ENCODE measurements at regions not wholly inside any gene's neighbourhood (a gene's known extent, or its start where the extent isn't known, plus 50 kb on each side); places are given as distances from the start of the nearest gene placed in this dataset.
"Not testable (repeated sequence)": the region's sequence is repeated elsewhere in the genome, so short reads cannot be mapped to it uniquely, and the experiment has no call there.

DNA sequence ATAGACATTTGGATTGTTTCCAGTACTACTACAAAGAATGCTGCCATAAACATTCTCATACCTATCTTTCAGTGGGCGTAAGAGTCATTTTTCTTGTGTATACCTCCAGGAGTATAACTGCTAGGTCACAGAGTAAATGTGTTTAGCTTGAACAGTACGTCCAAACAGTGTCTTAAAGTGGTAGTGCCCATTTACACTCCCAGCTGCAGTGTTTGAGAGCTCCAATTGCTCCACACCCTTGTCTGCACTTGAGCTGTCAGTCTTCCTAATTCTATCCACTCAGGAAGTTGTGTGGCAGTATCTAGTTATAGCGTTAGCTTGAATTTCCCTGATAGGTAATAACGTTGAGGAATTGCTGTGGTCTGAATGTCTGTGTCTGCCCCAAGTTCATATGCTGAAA lies 404.7 kb upstream of the PPP2R3A start:
- no peak for DNase-seq

DNA sequence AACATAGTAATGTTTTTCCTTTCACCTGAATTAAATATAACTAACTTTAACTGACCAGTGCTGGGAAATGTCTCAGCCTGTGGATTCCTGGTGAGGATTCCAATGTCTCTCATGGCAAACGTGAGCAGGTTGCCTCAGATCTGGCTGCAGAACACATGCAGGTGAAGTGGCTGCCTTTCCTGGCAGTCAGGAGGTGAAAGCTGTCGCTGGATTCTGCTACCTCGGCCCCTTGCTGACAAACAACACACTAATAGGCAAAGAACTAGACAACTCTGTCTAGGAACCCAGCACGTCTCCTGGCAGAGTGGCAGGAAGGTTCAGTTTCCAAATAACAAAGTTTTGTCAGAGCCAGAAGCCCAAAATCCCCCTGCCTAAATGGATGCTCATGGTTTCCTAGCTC lies 400.8 kb upstream of the PPP2R3A start:
- no peak for DNase-seq

DNA sequence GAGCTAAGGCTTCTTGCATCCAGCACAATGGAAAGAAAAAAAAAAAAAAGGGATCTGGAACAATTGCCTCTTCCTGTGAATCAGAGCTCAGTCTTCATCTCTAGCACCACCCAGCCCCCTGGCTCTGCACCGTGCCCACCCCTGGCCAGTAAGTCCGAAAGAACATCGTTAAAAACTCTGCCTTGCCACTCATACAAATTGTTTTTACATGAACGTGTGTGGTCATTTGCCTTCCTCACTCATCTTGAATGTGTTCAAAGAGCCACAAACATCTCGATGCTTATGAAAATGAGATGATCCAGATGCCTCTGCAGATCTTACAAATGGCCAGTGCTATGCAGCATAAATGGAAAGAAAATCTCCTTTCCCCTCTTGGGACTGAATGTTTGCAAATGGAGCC lies 400.0 kb upstream of the PPP2R3A start:
- no peak for DNase-seq

DNA sequence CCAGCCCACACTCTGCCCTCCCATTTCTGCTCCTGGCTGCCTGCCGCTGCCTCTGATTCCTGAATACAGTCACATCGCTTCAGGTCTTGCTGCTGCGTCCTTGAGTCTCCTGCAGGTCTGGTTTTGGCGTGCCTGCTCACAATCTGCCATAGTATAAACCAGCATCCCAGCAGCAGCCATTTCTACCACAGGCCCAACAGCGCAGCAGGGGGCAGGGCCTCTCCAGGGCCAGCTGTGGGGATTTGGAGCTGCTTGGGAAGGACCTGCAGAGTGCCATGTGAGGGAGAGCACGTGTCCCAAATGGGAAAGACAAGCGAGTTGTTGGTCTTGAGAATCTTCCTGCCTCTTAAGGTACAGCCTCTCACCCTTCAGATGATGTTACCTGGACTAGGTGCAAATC lies 398.3 kb upstream of the PPP2R3A start:
- DNase-seq = no peak

DNA sequence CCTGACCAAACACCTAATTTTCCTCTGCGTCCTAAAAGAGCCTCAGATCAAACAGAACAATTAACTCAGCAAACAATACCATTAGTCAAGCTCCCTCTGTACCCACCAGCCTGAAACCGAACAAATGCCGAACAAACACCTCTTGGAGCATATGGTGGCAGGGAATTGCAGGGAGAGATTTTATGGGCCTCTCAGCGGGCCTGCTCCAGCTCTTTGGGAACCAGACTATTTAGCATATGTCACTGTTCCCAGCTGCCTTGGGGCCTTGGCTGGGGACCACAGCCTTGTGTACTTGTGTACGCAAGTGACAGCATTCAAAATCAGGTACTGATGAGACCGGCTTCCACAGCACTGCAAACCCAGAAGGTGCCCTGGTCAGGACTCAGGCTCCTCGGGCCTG lies 388.8 kb upstream of the PPP2R3A start:
- no peak for DNase-seq

DNA sequence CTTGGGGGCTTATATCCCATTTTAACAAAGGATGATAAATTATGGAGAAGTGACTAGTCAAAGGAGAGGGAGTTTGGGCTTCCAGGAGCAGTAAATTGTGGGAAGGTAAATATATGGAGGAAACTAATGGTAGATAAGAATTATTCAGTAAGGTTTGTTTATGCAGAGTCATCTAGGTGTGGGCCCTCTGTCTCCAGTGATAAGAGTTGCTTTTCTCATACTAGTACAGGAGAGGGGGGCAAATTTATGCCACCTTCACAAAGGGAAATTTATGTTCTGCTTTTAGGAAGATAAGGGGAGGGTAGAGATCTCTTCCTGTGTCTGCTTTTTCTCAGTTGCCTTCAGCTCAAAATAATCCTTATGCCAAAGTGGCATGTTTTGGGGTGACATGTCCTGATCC lies 383.7 kb upstream of the PPP2R3A start:
- DNase-seq = no peak

DNA sequence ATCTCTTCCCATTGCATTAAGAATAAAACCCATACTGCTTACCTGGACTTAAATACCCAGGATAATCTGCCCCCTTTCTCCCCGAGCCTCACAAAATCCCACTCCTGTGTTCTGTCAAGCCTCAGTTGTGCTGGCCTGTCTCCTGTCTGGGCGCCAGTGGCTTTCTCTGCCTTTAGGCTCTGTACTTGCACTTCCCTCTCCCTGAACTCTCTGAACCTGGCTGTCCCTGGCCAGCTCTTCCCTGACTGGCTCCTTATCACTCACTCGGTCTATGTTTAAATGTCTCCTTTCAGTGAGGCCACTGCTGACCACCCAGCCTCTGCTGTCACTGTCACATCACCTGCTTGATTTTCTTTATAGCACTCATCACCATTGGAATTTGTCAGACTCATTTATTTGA lies 382.7 kb upstream of the PPP2R3A start:
- no peak for DNase-seq

DNA sequence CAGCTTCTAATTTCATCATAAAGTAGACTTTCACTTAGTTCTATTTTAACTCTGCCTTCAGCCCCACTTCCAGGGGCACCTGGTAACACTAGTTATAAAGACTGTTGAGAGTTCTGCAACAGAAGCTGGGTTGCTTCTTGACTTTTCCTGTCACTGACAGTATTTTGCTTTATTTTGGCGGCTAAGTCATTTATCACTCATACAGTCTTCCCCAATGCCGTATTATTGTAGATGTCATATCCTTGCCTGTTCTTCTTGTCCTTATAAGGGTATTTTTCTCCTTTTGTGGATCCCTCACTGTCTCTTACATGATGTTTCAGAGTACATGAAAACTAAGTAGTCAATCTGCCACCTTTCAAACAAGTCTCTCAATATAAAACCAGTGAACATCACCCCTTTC lies 369.0 kb upstream of the PPP2R3A start:
- no peak for DNase-seq

DNA sequence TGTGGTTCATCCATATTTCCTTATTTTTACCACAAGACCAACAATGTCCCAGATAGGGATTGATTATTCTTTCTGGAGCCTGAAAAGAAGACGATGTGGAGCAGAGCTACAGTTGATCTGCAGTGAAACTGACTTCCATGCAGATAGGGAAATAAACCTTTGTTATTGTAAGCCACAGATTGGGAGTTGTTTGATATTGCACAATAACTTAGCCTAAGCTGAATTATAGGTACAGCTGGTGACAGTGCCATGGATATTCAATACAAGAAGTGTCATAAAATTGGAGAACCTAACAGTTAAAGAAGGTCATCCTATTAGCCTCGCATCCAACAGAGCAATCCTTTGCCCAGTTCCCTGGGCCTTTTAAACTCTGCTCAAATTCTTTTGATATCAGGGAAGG lies 367.7 kb upstream of the PPP2R3A start:
- no peak for DNase-seq

DNA sequence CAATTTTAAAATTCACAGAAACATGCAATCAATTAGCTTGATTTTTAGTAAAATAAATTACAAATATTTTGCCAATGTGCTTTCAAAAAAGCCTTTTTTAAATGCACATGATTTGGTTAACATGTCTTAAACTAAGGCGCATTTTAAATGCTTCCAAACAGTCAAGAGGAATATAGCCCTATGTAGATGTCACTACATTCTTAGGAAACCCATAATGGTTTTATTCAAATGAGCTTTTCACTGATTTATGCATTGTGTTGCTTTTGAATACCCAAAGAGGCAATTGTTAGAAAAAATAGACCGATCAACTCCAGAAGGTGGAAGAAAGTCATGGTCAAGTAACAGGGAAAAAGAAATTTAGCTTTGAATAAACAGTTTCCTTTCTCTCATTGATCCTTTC lies 366.9 kb upstream of the PPP2R3A start:
- DNase-seq = no peak

DNA sequence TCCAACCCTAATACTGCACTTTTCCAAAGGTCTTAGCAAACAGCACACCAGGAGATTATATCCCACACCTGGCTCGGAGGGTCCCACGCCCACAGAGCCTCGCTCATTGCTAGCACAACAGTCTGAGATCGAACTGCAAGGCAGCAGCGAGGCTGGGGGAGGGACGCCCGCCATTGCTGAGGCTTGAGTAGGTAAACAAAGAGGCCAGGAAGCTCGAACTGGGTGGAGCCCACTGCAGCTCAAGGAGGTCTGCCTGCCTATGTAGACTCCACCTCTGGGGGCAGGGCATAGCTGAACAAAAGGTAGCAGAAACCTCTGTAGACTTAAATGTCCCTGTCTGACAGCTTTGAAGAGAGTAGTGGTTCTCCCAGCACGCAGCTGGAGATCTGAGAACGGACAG lies 361.0 kb upstream of the PPP2R3A start:
- DNase-seq = not testable (repeated sequence)

DNA sequence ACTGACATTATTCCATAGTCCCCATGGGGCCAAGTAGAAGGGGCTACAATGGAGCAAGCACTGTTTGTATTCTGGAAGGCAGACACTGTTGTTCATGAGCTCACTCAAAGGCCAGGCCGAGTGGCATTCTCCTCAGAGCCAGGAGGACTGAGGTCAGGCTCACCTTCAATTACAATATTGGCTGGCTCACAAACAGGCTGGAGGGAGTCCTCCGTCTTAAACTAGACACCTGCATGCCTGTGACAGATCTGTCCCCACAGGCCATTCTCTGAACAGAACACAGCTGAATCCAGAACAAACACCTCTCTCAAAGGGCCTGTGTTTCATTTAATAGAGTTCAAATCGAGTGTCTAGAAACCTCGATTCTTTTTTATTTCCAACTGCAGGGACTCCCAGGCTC lies 347.4 kb upstream of the PPP2R3A start:
- no peak for DNase-seq

DNA sequence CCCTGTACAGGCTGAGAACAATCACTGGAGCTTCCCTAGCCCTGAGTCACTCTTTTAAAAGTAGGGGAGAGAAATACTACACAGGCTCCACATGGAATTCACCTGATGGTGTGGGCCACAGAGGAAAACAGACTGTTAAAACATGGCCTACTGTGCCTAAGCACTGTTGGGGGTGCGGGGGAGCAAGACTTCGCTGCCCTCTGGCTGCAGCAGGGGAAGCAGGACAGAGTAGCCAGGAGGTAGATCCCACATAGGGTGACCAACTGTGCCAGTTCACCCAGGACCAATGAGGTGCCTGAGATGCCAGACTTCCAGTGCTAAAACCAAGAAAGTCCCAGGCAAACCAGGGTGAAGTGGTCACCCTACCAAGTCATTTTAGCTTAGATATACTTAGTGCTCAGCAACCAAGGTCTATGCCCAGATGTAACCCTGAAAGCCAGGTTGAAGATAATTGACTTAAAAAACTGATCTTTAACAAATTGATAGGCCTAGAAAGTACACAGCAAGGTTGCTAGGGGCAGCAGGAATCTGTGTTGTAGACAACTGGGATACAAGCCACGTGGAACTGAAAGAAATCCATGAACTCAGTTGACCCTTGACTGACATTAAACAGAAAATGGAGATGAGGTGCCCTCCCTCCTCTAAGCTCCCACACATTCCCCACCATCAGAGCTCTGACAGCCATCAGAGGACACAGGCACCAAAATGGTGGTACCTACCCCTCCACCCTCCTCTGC lies 344.2 kb upstream of the PPP2R3A start:
- DNase-seq = no peak

DNA sequence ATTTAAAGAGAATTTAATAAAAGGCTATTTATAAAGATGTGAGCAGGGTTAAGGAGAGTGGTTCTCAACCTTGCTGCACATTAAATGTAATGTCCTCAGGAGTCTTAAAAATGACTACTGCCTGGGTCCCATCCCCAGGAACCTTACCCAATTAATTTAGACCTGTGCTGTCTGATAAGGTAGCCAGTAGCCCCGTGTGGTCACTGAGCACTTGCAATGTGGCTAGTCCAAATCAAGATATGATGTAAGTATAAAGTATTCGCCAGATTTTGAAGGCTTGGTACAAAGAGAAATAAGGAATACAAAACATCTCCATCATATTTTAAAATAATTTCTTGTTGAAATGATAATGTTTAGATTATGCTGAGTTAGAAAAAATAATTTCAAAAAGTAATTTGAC lies 343.3 kb upstream of the PPP2R3A start:
- DNase-seq = no peak

DNA sequence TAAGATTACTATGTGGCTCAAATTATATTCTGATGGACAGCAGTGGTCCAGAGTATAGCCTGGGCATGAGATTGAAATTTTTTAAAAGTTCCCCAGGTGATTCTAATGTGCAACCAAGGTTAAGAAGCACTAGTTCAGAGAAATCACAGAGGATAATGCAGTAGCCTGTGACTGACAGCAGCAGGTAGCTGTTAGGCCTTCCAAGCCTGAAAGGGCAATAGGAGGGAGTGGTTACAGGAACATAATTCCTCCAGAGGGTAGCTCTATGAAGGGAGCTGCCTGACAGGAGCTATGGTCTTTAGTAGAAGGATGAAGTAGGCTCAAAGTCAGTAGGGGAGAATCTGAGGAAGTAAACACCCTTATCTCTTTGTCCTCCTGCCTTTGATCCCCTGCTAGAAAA lies 342.9 kb upstream of the PPP2R3A start:
- DNase-seq = no peak

DNA sequence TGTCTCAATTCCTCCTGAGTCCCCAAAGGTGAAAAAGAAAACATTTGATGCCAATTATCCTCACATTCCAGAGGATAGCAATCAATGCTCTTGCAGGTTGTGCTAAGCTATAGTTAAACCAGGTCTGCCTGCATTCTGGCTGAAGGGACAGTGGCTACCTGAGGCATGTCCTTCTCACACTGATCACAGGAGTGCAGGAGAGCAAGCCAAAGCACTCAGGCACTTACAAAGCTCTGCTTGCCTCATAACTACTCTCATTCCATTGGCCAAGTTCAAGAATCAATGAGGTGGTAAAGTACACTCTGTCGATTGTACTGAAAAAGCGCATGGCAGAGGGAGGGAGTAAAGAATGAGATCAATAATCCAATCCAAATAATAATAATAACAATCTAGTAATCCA lies 342.0 kb upstream of the PPP2R3A start:
- no peak for DNase-seq

DNA sequence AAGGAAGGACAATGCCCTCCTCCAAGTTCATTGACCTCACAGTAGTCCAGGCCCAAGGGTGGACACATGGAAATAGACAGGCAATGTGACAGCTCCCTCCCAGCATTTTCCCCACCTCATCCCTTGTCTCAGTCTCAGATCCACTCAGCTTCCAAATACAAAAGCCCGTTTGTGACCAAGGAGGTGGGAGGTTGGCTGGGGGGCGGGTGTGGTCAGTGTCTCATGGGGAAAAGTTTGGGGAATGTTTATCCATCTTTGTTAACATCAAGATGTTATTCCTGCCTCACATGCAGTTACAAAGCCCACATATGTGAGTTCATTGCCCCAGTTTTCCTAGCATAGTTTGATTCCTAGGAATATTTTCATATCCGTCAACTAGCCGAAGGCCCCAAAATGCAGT lies 338.5 kb upstream of the PPP2R3A start:
- DNase-seq = no peak

DNA sequence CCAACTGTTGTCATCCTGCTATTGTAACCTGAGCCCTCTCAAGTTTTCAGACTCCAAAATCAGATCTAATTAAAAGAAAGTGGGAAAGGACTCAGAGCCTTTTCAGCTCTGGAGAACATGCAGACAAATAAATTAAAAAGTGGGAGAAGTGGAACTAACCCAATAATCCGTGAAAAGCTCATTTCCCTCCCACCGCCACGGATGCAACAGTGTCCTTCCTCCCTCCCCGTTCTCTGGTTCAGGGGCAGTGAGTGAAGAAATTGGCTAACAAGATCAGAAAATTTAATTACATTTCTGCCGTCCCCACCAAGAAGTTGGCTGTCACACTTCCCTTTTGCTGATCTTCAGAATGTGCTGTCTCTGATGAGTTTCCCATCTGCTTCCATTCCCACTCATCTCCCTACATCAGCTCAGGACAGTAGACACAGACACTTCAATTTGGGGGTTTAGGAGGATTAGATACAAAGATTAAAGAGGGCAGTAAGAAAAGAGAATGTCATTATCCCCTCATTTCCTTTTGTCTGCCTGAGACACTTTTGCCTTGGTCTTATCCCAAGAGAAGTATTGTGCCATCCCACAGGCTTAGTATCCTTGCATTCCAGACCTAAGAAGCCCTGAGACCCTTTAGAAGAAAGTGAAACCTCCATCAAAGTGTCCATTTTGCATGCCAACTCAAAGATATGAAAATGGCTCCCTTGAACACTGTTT lies 335.7 kb upstream of the PPP2R3A start:
- no peak for DNase-seq

DNA sequence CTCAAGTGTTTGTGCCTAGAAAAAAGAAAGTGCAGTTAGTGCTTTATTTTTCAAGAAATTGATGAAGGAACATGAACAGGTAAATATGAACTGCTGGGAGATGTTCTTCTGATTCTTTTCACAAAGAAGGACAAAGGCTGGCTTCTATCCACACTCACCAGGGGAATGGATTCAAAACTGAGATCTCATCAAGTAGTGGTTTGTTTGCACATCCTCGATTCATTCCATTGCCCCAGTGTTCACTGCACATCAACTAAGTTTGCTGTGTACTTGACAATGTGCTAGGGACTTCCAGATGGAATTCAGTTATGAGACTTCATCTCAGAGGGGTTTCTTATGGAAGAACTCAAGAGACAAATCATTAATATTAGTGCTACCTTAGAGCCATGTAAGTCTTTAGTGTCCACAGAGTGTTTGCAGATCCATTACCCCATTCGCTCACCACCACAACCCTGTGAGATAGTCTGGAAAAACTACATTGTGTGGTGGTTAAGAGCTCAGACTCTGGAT lies 332.9 kb upstream of the PPP2R3A start:
- DNase-seq = no peak

DNA sequence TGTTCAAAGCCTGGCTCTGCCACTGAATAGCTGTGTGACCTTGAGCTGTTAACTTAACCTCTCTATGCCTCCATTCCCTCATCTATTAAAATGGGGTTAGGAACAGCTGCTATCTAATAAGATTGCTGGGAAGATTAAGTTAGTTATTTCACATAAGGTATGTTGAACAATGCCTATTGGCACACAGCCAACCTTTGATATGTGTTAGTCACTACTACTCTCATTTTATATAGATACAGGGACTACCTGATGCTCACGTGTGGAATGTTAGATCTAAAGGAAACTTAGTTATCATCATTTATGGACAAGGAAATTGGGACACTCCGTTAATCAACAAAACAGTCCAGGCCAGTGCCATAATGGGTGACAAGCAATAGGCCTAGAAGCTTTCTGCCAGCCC lies 332.4 kb upstream of the PPP2R3A start:
- DNase-seq = no peak

DNA sequence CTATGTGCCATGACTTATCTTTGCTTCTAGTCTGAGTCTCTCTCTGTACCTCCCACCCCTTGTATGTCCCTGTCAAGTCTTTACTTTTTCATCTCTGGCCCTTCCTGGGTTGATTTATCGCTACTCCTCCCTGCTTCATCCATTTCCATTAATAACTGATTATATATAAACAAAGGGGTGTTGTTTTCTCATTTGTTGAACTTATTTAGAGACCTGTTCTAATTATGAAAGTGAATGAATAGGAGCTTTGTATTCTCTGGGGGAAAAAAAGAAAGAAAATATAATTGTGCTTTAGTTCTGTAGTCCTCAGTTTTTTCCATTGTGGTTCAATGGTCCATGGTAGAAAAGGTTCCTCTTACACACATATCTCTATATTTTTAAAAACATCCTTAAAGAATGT lies 328.9 kb upstream of the PPP2R3A start:
- no peak for DNase-seq

DNA sequence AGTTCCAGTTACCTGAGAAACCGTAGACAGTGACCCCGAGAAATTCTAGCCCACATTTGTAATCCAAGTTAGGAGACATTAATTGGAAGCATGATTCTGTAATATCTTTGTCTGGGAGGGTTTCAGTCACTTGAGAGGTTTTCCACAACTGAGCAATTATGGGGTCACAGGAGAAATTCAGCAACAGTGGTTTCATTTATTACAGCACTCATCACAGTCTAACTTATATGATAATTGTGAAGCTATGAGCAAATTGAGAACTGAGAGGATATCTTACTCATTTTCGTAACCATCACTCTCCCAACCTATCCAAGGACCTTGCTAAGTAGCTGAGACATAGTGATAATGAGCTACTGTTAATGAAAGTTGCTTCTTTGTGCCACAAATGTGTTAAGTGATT lies 328.5 kb upstream of the PPP2R3A start:
- DNase-seq = no peak

DNA sequence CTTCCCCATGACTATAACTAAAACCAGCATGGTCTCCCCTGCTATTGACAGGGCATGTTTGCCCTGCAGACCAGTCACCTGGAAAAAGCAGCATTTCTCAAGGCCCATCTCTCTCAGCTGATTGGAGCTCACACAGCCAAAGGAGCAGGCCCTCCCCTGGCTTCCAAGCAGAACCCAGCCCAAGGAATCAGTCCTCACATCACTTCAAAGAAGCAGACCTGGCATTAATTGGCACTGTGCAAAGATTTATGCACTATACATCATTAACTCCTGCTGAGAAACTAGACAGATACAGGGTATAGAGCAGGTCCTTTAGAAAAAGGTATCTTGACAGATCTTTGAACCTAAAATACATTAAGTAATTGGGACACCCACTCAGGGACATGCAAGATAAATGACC lies 323.8 kb upstream of the PPP2R3A start:
- no peak for DNase-seq

DNA sequence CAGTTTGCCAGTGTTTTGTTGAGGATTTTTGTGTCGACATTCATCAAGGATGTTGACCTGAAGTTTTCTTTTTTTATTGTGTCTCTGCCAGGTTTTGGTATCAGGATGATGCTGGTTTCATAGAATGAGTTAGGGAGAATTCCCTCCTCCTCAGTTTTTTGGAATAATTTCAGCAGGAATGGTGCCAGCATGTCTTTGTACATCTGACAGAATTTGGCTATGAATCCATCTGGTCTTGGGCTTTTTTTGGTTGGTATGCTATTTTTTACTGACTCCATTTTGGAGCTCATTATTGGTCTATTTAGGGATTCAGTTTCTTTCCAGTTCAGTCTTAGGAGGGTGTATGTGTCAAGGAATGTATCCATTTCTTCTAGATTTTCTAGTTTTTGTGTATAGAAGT lies 320.0 kb upstream of the PPP2R3A start:
- DNase-seq = no peak

DNA sequence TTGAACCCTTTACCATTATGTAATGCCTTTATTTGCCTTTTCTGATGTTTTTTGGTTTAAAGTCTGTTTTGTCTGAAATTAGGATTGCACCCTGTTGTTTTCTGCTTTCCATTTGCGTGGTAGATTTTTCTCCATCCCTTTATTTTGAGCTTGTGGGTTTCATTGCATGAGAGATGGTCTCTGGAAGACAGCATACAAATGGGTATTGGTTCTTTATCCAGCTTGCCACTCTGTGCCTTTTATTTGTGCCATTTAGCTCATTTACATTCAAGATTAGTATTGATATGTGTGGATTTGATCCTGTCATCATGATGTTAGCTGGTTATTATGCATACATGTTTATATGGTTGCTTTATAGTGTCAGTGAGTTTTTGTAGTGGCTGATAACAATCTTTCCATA lies 318.7 kb upstream of the PPP2R3A start:
- DNase-seq = no peak

Measured in activated CD4-positive, alpha-beta T cell treated with anti-CD3 and anti-CD28 coated beads, Interleukin-2, amount 50 U/mL, for 4 hours (primary cell).